Liver (tissue), 8 donors: ENCODE measurements at regions not wholly inside any gene's neighbourhood (a gene's known extent, or its start where the extent isn't known, plus 50 kb on each side); places are given as distances from the start of the nearest gene placed in this dataset.

Experiments used
- DNase-seq: peaks from one replicate; pipeline ENCODE4 v3.0.0-alpha.2; 2017; ENCODE audit warnings: low spot score
- H3K27ac ChIP-seq, 2 donors: one replicate each; pipeline ENCODE4 v1.7.0; 2013; ENCODE audit warnings: inconsistent platforms in 2 of 2, low read length in 2 of 2, control low read depth in 1 of 2, low read depth in 1 of 2, mild to moderate bottlenecking in 1 of 2
- H3K27me3 ChIP-seq, 4 donors: one replicate each; pipeline versions ENCODE4 v1.6.1 to v1.7.0; 2013; ENCODE audit warnings: low read length in 3 of 4, inconsistent platforms in 1 of 4, mild to moderate bottlenecking in 1 of 4, moderate library complexity in 1 of 4; ENCODE audit not compliant: control insufficient read depth in 4 of 4, insufficient read depth in 4 of 4
- H3K36me3 ChIP-seq, 4 donors: one replicate each; pipeline versions ENCODE4 v1.6.1 to v1.7.0; 2013; ENCODE audit warnings: low read length in 3 of 4, mild to moderate bottlenecking in 3 of 4, low read depth in 1 of 4, moderate library complexity in 1 of 4; ENCODE audit not compliant: control insufficient read depth in 4 of 4, insufficient read depth in 3 of 4
- H3K4me1 ChIP-seq, 4 donors: one replicate each; pipeline versions ENCODE4 v1.6.1 to v1.7.0; 2013; ENCODE audit warnings: low read length in 3 of 4, mild to moderate bottlenecking in 3 of 4, moderate library complexity in 1 of 4; ENCODE audit not compliant: control insufficient read depth in 4 of 4, insufficient read depth in 4 of 4
- H3K4me3 ChIP-seq, 3 donors: one replicate each; pipeline versions ENCODE4 v1.6.1 to v1.7.0; 2013; ENCODE audit warnings: low read length in 3 of 3, control low read depth in 1 of 3, low read depth in 1 of 3, mild to moderate bottlenecking in 1 of 3
- H3K9ac ChIP-seq, 2 donors: one replicate each; pipeline ENCODE4 v1.7.0; 2013; ENCODE audit warnings: low read length in 2 of 2, mild to moderate bottlenecking in 2 of 2, moderate library complexity in 2 of 2, control low read depth in 1 of 2, low read depth in 1 of 2
- H3K9me3 ChIP-seq, 4 donors: one replicate each; pipeline versions ENCODE4 v1.6.1 to v1.7.0; 2013; ENCODE audit warnings: low read length in 3 of 4; ENCODE audit not compliant: control insufficient read depth in 4 of 4
- EGR1 ChIP-seq, 2 donors: IDR thresholded peaks; 2 replicates each; pipeline ENCODE4 v1.6.1; 2016 to 2018; ENCODE audit warnings: antibody characterized with exemption in 2 of 2, low read depth in 2 of 2
- FOXA1 ChIP-seq: IDR thresholded peaks from 2 replicates; pipeline ENCODE4 v1.6.1; 2016; ENCODE audit warnings: antibody characterized with exemption
- FOXA2 ChIP-seq: IDR thresholded peaks from 2 replicates; pipeline ENCODE4 v1.6.1; 2016; ENCODE audit warnings: antibody characterized with exemption
- GABPA ChIP-seq, 2 donors: IDR thresholded peaks in 1 of 2; conservative IDR thresholded peaks in 1 of 2; 2 replicates each; pipeline ENCODE4 v1.6.1; 2016; ENCODE audit warnings: antibody characterized with exemption in 2 of 2, mild to moderate bottlenecking in 1 of 2, moderate library complexity in 1 of 2
- HNF4A ChIP-seq, 2 donors: conservative IDR thresholded peaks; 2 replicates each; pipeline ENCODE4 v1.6.1; 2016; ENCODE audit warnings: antibody characterized with exemption in 2 of 2, mild to moderate bottlenecking in 2 of 2
- HNF4G ChIP-seq: IDR thresholded peaks from 2 replicates; pipeline ENCODE4 v1.6.1; 2016; ENCODE audit warnings: antibody characterized with exemption
- JUND ChIP-seq, 2 donors: IDR thresholded peaks; 2 replicates each; pipeline ENCODE4 v1.6.1; 2016; ENCODE audit warnings: antibody characterized with exemption in 2 of 2
- MAX ChIP-seq: IDR thresholded peaks from 2 replicates; pipeline ENCODE4 v1.6.1; 2016; ENCODE audit warnings: antibody characterized with exemption
- NR2F2 ChIP-seq: IDR thresholded peaks from 2 replicates; pipeline ENCODE4 v1.6.1; 2016; ENCODE audit warnings: antibody characterized with exemption
- RAD21 ChIP-seq, 2 donors: IDR thresholded peaks; 2 replicates each; pipeline ENCODE4 v1.6.1; 2016; ENCODE audit warnings: antibody characterized with exemption in 2 of 2, mild to moderate bottlenecking in 2 of 2
- REST ChIP-seq: IDR thresholded peaks from 2 replicates; pipeline ENCODE4 v1.6.1; 2016; ENCODE audit warnings: antibody characterized with exemption, mild to moderate bottlenecking
- SP1 ChIP-seq: IDR thresholded peaks from 2 replicates; pipeline ENCODE4 v1.6.1; 2018; ENCODE audit warnings: antibody characterized with exemption, mild to moderate bottlenecking
- TAF1 ChIP-seq: conservative IDR thresholded peaks from 2 replicates; pipeline ENCODE4 v1.6.1; 2016; ENCODE audit warnings: antibody characterized with exemption, mild to moderate bottlenecking
- YY1 ChIP-seq: IDR thresholded peaks from 2 replicates; pipeline ENCODE4 v1.6.1; 2016; ENCODE audit warnings: antibody characterized with exemption, mild to moderate bottlenecking
- ZBTB33 ChIP-seq: IDR thresholded peaks from 2 replicates; pipeline ENCODE4 v1.6.1; 2016; ENCODE audit warnings: antibody characterized with exemption
- WGBS: extraction: QIAGEN DNeasy Blood & Tissue Kit; methylation state at CpG from one replicate; pipeline ENCODE4 v1.1.7; 2013; 5-methylcytosine and 5-hydroxymethylcytosine counted together
- TF ChIP-seq, protein P1 (sequence below): IDR thresholded peaks from 2 replicates; pipeline ENCODE4 v1.6.1; 2016; ENCODE audit warnings: antibody characterized with exemption
- TF ChIP-seq, protein P2 (sequence below): fragments of 150-350 bp; IDR thresholded peaks from 2 replicates; pipeline ENCODE4 v1.5.1; 2017; ENCODE audit warnings: improper control_type of control experiment, low read depth, low read length; ENCODE audit not compliant: missing input control
- donor health status: healthy.
- donor health status: healthy.
- donor health status: healthy.
- donor health status: healthy.
- donor health status: healthy.

GRCh38 chr14:58762629-58763028, 124.9 kb downstream of the DACT1 start (continued):
- TF ChIP-seq, protein P1, sequence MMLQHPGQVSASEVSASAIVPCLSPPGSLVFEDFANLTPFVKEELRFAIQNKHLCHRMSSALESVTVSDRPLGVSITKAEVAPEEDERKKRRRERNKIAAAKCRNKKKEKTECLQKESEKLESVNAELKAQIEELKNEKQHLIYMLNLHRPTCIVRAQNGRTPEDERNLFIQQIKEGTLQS = no peak
- TF ChIP-seq EGR1 (IDR thresholded peaks at IDR 0.05; ENCODE audit: low read depth in 2 of 2) (no peak), HNF4A (conservative IDR thresholded peaks at IDR 0.05) (no peak), TAF1 (no peak), SP1 (no peak), FOXA1 (no peak)

GRCh38 chr14:58763210-58763609, 125.4 kb downstream of the DACT1 start:
- TF ChIP-seq HNF4A (conservative IDR thresholded peaks at IDR 0.05) (no peak), YY1 (no peak), FOXA1 (no peak), JUND (IDR thresholded peaks at IDR 0.05) (no peak), TAF1 (no peak), REST (no peak), GABPA (IDR thresholded peaks at IDR 0.05 in 1 of 2, conservative IDR thresholded peaks at IDR 0.05 in 1 of 2) (no peak), SP1 (no peak), EGR1 (IDR thresholded peaks at IDR 0.05; ENCODE audit: low read depth in 2 of 2) (no peak), FOXA2 (no peak), NR2F2 (no peak), RAD21 (IDR thresholded peaks at IDR 0.05) (no peak)
- TF ChIP-seq, protein P2, sequence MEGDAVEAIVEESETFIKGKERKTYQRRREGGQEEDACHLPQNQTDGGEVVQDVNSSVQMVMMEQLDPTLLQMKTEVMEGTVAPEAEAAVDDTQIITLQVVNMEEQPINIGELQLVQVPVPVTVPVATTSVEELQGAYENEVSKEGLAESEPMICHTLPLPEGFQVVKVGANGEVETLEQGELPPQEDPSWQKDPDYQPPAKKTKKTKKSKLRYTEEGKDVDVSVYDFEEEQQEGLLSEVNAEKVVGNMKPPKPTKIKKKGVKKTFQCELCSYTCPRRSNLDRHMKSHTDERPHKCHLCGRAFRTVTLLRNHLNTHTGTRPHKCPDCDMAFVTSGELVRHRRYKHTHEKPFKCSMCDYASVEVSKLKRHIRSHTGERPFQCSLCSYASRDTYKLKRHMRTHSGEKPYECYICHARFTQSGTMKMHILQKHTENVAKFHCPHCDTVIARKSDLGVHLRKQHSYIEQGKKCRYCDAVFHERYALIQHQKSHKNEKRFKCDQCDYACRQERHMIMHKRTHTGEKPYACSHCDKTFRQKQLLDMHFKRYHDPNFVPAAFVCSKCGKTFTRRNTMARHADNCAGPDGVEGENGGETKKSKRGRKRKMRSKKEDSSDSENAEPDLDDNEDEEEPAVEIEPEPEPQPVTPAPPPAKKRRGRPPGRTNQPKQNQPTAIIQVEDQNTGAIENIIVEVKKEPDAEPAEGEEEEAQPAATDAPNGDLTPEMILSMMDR = no peak
- Histone ChIP-seq H3K4me1 (no peaks in the 10 kb centered on the region), H3K4me3 (no peak overlapping the region), H3K9me3 (no peaks in the 10 kb centered on the region), H3K27ac (no peak overlapping the region), H3K27me3 (no peaks in the 10 kb centered on the region), H3K36me3 (no peaks in the 10 kb centered on the region), H3K9ac (no peak overlapping the region)
- WGBS = 82% methylated on average over 4 of the region's 4 CpGs
- no peak for DNase-seq

GRCh38 chr14:58765418-58765831, 127.7 kb downstream of the DACT1 start:
- 76% methylated on average over 12 of the region's 12 CpGs for WGBS
- Histone ChIP-seq H3K27me3 (no peaks in the 10 kb centered on the region), H3K4me3 (no peak overlapping the region), H3K36me3 (no peaks in the 10 kb centered on the region), H3K9ac (no peak overlapping the region), H3K27ac (no peak overlapping the region), H3K4me1 (peaks cover 0 to 3% (median 0%) of the 10 kb centered on the region in 4 donors), H3K9me3 (no peaks in the 10 kb centered on the region)
- no peak for DNase-seq
- no peak for TF ChIP-seq EGR1 (IDR thresholded peaks at IDR 0.05; ENCODE audit: low read depth in 2 of 2)
- TF ChIP-seq GABPA (IDR thresholded peaks at IDR 0.05 in 1 of 2, conservative IDR thresholded peaks at IDR 0.05 in 1 of 2) = no peak
- no peak for TF ChIP-seq SP1
- no peak for TF ChIP-seq HNF4A (conservative IDR thresholded peaks at IDR 0.05)
- no peak for TF ChIP-seq TAF1
- no peak for TF ChIP-seq NR2F2
- TF ChIP-seq FOXA2 = no peak
- TF ChIP-seq RAD21 (IDR thresholded peaks at IDR 0.05) = no peak
- TF ChIP-seq ZBTB33 = no peak
- TF ChIP-seq, protein P2 = no peak
- TF ChIP-seq JUND (IDR thresholded peaks at IDR 0.05) = no peak
- no peak for TF ChIP-seq MAX
- no peak for TF ChIP-seq HNF4G
